ENCODE measurements at regions not wholly inside any gene's neighbourhood (a gene's known extent, or its start where the extent isn't known, plus 50 kb on each side); places are given as distances from the start of the nearest gene placed in this dataset.

- TF ChIP-seq CTCF (conservative IDR thresholded peaks at IDR 0.05): no peak
- H4K8ac ChIP-seq (replicated peaks; ENCODE audit: insufficient read length, low read depth, low read length): no peak overlapping the region
- no peak overlapping the region for H4K91ac ChIP-seq (ENCODE audit: insufficient read length, low read depth, low read length)
- H2BK20ac ChIP-seq (ENCODE audit: low read depth, low read length, poor library complexity, severe bottlenecking): no peak overlapping the region
- no peak overlapping the region for H2BK120ac ChIP-seq (ENCODE audit: low read depth, low read length, poor library complexity, severe bottlenecking)
- H2AFZ ChIP-seq (ENCODE audit: low read length): no peak overlapping the region
- H3K9me3 Mint-ChIP-seq: no peaks in the 10 kb centered on the region
- H3K27ac ChIP-seq (ENCODE audit: insufficient read length, low read depth, low read length): no peak overlapping the region
- no peaks in the 10 kb centered on the region for H3K79me2 ChIP-seq (ENCODE audit: insufficient read depth, low read length)
- no peak overlapping the region for H3K27ac Mint-ChIP-seq
- H3K79me1 ChIP-seq (ENCODE audit: insufficient read depth, low read depth, low read length, poor library complexity, severe bottlenecking): no peaks in the 10 kb centered on the region
- H2AK5ac ChIP-seq (ENCODE audit: insufficient read length, low read length): no peak overlapping the region
- no peaks in the 10 kb centered on the region for H3K23me2 ChIP-seq (ENCODE audit: insufficient read length, low read depth, low read length, poor library complexity, severe bottlenecking)
- no peak for DNase-seq
- H2BK5ac ChIP-seq (ENCODE audit: insufficient read length, low read length): no peak overlapping the region
- no peaks in the 10 kb centered on the region for H3K27me3 ChIP-seq (ENCODE audit: insufficient read depth, low read length)
- H3K4ac ChIP-seq (ENCODE audit: low read depth, low read length): no peak overlapping the region
- no peaks in the 10 kb centered on the region for H3K36me3 Mint-ChIP-seq (ENCODE audit: insufficient read depth in 1 of 3, low read depth in 3 of 3)
- H3K14ac ChIP-seq (ENCODE audit: insufficient read depth, low read length): no peak overlapping the region
- no peaks in the 10 kb centered on the region for H4K20me1 ChIP-seq (ENCODE audit: control insufficient read depth, insufficient read depth, insufficient read length)
- no peak overlapping the region for H3K4me2 ChIP-seq (ENCODE audit: insufficient read depth, insufficient read length, low read length)
- no peak overlapping the region for H4K5ac ChIP-seq (ENCODE audit: insufficient read length, low read depth, low read length)
- H3K9me3 ChIP-seq (ENCODE audit: control insufficient read depth, low read depth, low read length): no peaks in the 10 kb centered on the region
- no peak overlapping the region for H2BK15ac ChIP-seq (ENCODE audit: low read depth, low read length)
- no peaks in the 10 kb centered on the region for H3K4me1 Mint-ChIP-seq
- H3K23ac ChIP-seq (ENCODE audit: insufficient read length, low read depth, low read length): no peak overlapping the region
- H3K4me3 Mint-ChIP-seq: no peak overlapping the region
- H3K56ac ChIP-seq (ENCODE audit: insufficient read length, low read depth, low read length): no peak overlapping the region
- H2BK12ac ChIP-seq (ENCODE audit: insufficient read length, low read depth, low read length): no peak overlapping the region
- no peak overlapping the region for H3K9ac ChIP-seq (ENCODE audit: extremely low read depth, insufficient read length, low read length)
- no peak overlapping the region for H3T11ph ChIP-seq (ENCODE audit: low read length)
- no peak overlapping the region for H3K18ac ChIP-seq (ENCODE audit: insufficient read length, low read depth, low read length)
- no peaks in the 10 kb centered on the region for H3K27me3 Mint-ChIP-seq (ENCODE audit: low read depth)
- H3K4me1 ChIP-seq (ENCODE audit: insufficient read depth, low read length): no peaks in the 10 kb centered on the region
These were observed 514.4 kb upstream of the LCORL start for GRCh38 chr4:18535948-18536347.
